SU-DHL-6 (cell line): ENCODE measurements at regions not wholly inside any gene's neighbourhood (a gene's known extent, or its start where the extent isn't known, plus 50 kb on each side); places are given as distances from the start of the nearest gene placed in this dataset.

ENCODE experiments used
- H2AFZ ChIP-seq: fragments of 200-600 bp; sonication (generic); 2 replicates; pipeline ENCODE4 v1.6.1; 2014; ENCODE audit warnings: low read depth, mild to moderate bottlenecking, moderate library complexity, mixed read lengths, antibody characterized with exemption, low read length; ENCODE audit not compliant: severe bottlenecking
- H3F3A ChIP-seq: fragments of 200-600 bp; shearing (Covaris generic); 2 replicates; pipeline ENCODE4 v1.6.0; 2016; ENCODE audit warnings: antibody characterized with exemption, mild to moderate bottlenecking; ENCODE audit not compliant: insufficient read depth
- H3K27ac ChIP-seq: fragments of 200-600 bp; sonication (generic); 2 replicates; pipeline ENCODE4 v1.5.1; 2016; ENCODE audit warnings: low read depth, mild to moderate bottlenecking, low read length, moderate library complexity, mixed read lengths
- H3K27me3 ChIP-seq: fragments of 200-600 bp; sonication (generic), shearing (Covaris generic); 2 replicates; pipeline ENCODE4 v1.6.0; 2014; ENCODE audit warnings: mild to moderate bottlenecking, low read length
- H3K36me3 ChIP-seq: fragments of 200-600 bp; sonication (generic); 2 replicates; pipeline ENCODE4 v1.6.1; 2014; ENCODE audit warnings: mild to moderate bottlenecking, low read length, mixed read lengths
- H3K4me2 ChIP-seq: fragments of 300-600, 200-600 bp; shearing (Covaris generic), sonication (generic); 2 replicates; pipeline ENCODE4 v1.6.0; 2014; ENCODE audit warnings: low read length, low read depth, mild to moderate bottlenecking; ENCODE audit not compliant: poor library complexity, severe bottlenecking
- H3K4me3 ChIP-seq: fragments of 200-600 bp; sonication (generic); 2 replicates; pipeline ENCODE4 v1.5.1; 2014; ENCODE audit warnings: antibody characterized with exemption, low read length, mild to moderate bottlenecking, mixed read lengths; ENCODE audit not compliant: insufficient read depth, poor library complexity, severe bottlenecking
- H3K79me2 ChIP-seq: fragments of 200-600 bp; sonication (generic); 2 replicates; pipeline ENCODE4 v1.6.1; 2014; ENCODE audit warnings: mild to moderate bottlenecking, low read length, moderate library complexity; ENCODE audit not compliant: insufficient read depth
- H3K9ac ChIP-seq: fragments of 200-600 bp; sonication (generic); 2 replicates; pipeline ENCODE4 v1.7.0; 2014; ENCODE audit warnings: mild to moderate bottlenecking, low read length
- H3K9me2 ChIP-seq: fragments of 200-600 bp; sonication (generic); replicated peaks from 2 replicates; pipeline ENCODE4 v1.6.1; 2014; ENCODE audit warnings: low read length; ENCODE audit not compliant: insufficient read depth
- H3K9me3 ChIP-seq: fragments of 200-600 bp; sonication (generic); 2 replicates; pipeline ENCODE4 v1.6.1; 2014; ENCODE audit warnings: low read length, mixed read lengths; ENCODE audit not compliant: insufficient read depth
- H4K20me1 ChIP-seq: fragments of 200-600 bp; sonication (generic); 2 replicates; pipeline ENCODE4 v1.6.1; 2014; ENCODE audit warnings: low read depth, mild to moderate bottlenecking, antibody characterized with exemption, low read length, moderate library complexity, mixed read lengths
- CTCF ChIP-seq: fragments of 200-600 bp; sonication (generic); IDR thresholded peaks from one replicate; pipeline ENCODE4 v1.5.1; 2017; ENCODE audit warnings: antibody characterized with exemption, mild to moderate bottlenecking, low read length, moderate library complexity; ENCODE audit not compliant: insufficient read depth, poor library complexity, severe bottlenecking
- EZH2phosphoT487 ChIP-seq: fragments of 200-600 bp; sonication (generic), shearing (Covaris generic); conservative IDR thresholded peaks from 2 replicates; pipeline ENCODE4 v1.6.1; 2018; ENCODE audit warnings: mild to moderate bottlenecking, antibody characterized with exemption, low read length, moderate library complexity, mixed read lengths

GRCh38 chr2:100642425-100642824 lies 79.6 kb downstream of the PDCL3 start:
- Histone ChIP-seq H4K20me1 (no peaks in the 10 kb centered on the region), H3K9ac (no peak overlapping the region), H3K36me3 (no peaks in the 10 kb centered on the region), H3K27ac (no peak overlapping the region), H3K9me3 (no peaks in the 10 kb centered on the region), H3K27me3 (no peaks in the 10 kb centered on the region), H3F3A (no peaks in the 10 kb centered on the region), H2AFZ (no peak overlapping the region), H3K4me3 (no peak overlapping the region), H3K9me2 (no peaks in the 10 kb centered on the region), H3K79me2 (no peaks in the 10 kb centered on the region), H3K4me2 (no peak overlapping the region)
- no peak for TF ChIP-seq EZH2phosphoT487
- no peak for TF ChIP-seq CTCF

GRCh38 chr2:100643467-100643866 lies 80.7 kb downstream of the PDCL3 start:
- no peaks in the 10 kb centered on the region for H3F3A ChIP-seq
- no peak overlapping the region for H3K27ac ChIP-seq
- no peaks in the 10 kb centered on the region for H3K27me3 ChIP-seq
- no peaks in the 10 kb centered on the region for H3K9me2 ChIP-seq
- no peaks in the 10 kb centered on the region for H3K79me2 ChIP-seq
- H3K4me3 ChIP-seq, result no peak overlapping the region
- TF ChIP-seq EZH2phosphoT487 (no peak), CTCF (no peak)
- H3K4me2 ChIP-seq, result no peak overlapping the region
- H3K36me3 ChIP-seq, result no peaks in the 10 kb centered on the region
- H3K9ac ChIP-seq, result no peak overlapping the region
- no peaks in the 10 kb centered on the region for H4K20me1 ChIP-seq
- no peak overlapping the region for H2AFZ ChIP-seq
- H3K9me3 ChIP-seq, result no peaks in the 10 kb centered on the region

GRCh38 chr2:100643906-100644501 lies 81.2 kb downstream of the PDCL3 start:
- Histone ChIP-seq H3K9ac (no peak overlapping the region), H3K4me2 (no peak overlapping the region), H3K79me2 (no peaks in the 10 kb centered on the region), H3K9me3 (no peaks in the 10 kb centered on the region), H4K20me1 (no peaks in the 10 kb centered on the region), H3K36me3 (no peaks in the 10 kb centered on the region), H3F3A (no peaks in the 10 kb centered on the region), H2AFZ (no peak overlapping the region), H3K9me2 (no peaks in the 10 kb centered on the region), H3K27me3 (no peaks in the 10 kb centered on the region), H3K27ac (no peak overlapping the region), H3K4me3 (no peak overlapping the region)
- TF ChIP-seq CTCF (no peak), EZH2phosphoT487 (no peak)
